DND-41 (cell line): ENCODE measurements at regions not wholly inside any gene's neighbourhood (a gene's known extent, or its start where the extent isn't known, plus 50 kb on each side); places are given as distances from the start of the nearest gene placed in this dataset.

ENCODE experiments used
- ATAC-seq: fragments of 200-7000 bp; cut with Tn5 transposase; 3 replicates; pipeline ENCODE4 v1.9.1; 2021; ENCODE audit warnings: low read depth; ENCODE audit not compliant: insufficient read depth
- DNase-seq: peaks from one replicate; pipeline ENCODE4 v3.0.0-alpha.2; 2020
- H2AFZ ChIP-seq: 2 replicates; pipeline ENCODE4 v1.6.0; 2012; ENCODE audit warnings: low read depth, low read length
- H3K27ac ChIP-seq: 2 replicates; pipeline ENCODE4 v1.5.1; 2012; ENCODE audit warnings: low read length, inconsistent platforms
- H3K27me3 ChIP-seq: fragments of 200-600 bp; sonication (generic); 2 replicates; pipeline ENCODE4 v1.6.0; 2012; ENCODE audit warnings: low read length, mild to moderate bottlenecking, inconsistent platforms; ENCODE audit not compliant: insufficient read depth, poor library complexity
- H3K36me3 ChIP-seq: 2 replicates; pipeline ENCODE4 v1.5.1; 2012; ENCODE audit warnings: low read length, inconsistent platforms; ENCODE audit not compliant: insufficient read depth
- H3K4me1 ChIP-seq: 2 replicates; pipeline ENCODE4 v1.5.1; 2012; ENCODE audit warnings: mild to moderate bottlenecking, low read length; ENCODE audit not compliant: insufficient read depth
- H3K4me2 ChIP-seq: 2 replicates; pipeline ENCODE4 v1.6.0; 2012; ENCODE audit warnings: mild to moderate bottlenecking, moderate library complexity, low read length, inconsistent platforms; ENCODE audit not compliant: insufficient read depth
- H3K4me3 ChIP-seq, 2 experiments: fragments of 200-600 bp in 1 of 2; shearing (Covaris generic) in 1 of 2; 2 replicates each; pipeline ENCODE4 v1.5.1; 2012 to 2016; ENCODE audit warnings: inconsistent platforms in 2 of 2, low read length in 2 of 2, mild to moderate bottlenecking in 2 of 2, low read depth in 1 of 2, moderate library complexity in 1 of 2
- H3K79me2 ChIP-seq: 2 replicates; pipeline ENCODE4 v1.6.0; 2012; ENCODE audit warnings: low read length, inconsistent platforms; ENCODE audit not compliant: insufficient read depth
- H3K9ac ChIP-seq: 2 replicates; pipeline ENCODE4 v1.6.0; 2012; ENCODE audit warnings: low read depth, mild to moderate bottlenecking, inconsistent platforms, low read length, moderate library complexity
- H3K9me3 ChIP-seq: 2 replicates; pipeline ENCODE4 v1.5.1; 2012; ENCODE audit warnings: low read length, moderate library complexity, mild to moderate bottlenecking, inconsistent platforms; ENCODE audit not compliant: insufficient read depth, severe bottlenecking
- H4K20me1 ChIP-seq: 2 replicates; pipeline ENCODE4 v1.6.0; 2012; ENCODE audit warnings: low read length; ENCODE audit not compliant: insufficient read depth
- CTCF ChIP-seq: IDR thresholded peaks from 2 replicates; pipeline ENCODE4 v1.5.1; 2012; ENCODE audit warnings: borderline replicate concordance, low read length, moderate library complexity, mild to moderate bottlenecking; ENCODE audit not compliant: poor library complexity, severe bottlenecking; ENCODE audit errors: extremely low read depth
- EZH2 ChIP-seq: IDR thresholded peaks from 3 replicates; pipeline ENCODE4 v1.6.1; 2012; ENCODE audit warnings: borderline replicate concordance, low read depth, mild to moderate bottlenecking, moderate library complexity, low read length, inconsistent platforms; ENCODE audit not compliant: severe bottlenecking

- no peak for TF ChIP-seq EZH2
- TF ChIP-seq CTCF: no peak
- no peaks in the 10 kb centered on the region for H3K27me3 ChIP-seq
- no peak overlapping the region for H3K27ac ChIP-seq
- H3K4me3 ChIP-seq: no peak overlapping the region
- H3K36me3 ChIP-seq: no peaks in the 10 kb centered on the region
- H4K20me1 ChIP-seq: no peaks in the 10 kb centered on the region
- DNase-seq (no peak), ATAC-seq (no peak)
- H3K4me1 ChIP-seq: no peaks in the 10 kb centered on the region
- H3K9me3 ChIP-seq: peaks cover 5% of the 10 kb centered on the region
- H2AFZ ChIP-seq: no peak overlapping the region
- H3K9ac ChIP-seq: no peak overlapping the region
- H3K79me2 ChIP-seq: no peaks in the 10 kb centered on the region
- H3K4me2 ChIP-seq: no peak overlapping the region
Measured at GRCh38 chr6:165047952-165048351, 261.5 kb downstream of the C6orf118 start.

- Histone ChIP-seq H3K79me2 (no peaks in the 10 kb centered on the region), H3K9me3 (peaks cover 5% of the 10 kb centered on the region), H3K4me3 (no peak overlapping the region), H4K20me1 (no peaks in the 10 kb centered on the region), H2AFZ (no peak overlapping the region), H3K4me1 (no peaks in the 10 kb centered on the region), H3K36me3 (no peaks in the 10 kb centered on the region), H3K27ac (no peak overlapping the region), H3K4me2 (no peak overlapping the region), H3K9ac (no peak overlapping the region), H3K27me3 (no peaks in the 10 kb centered on the region)
- ATAC-seq (no peak), DNase-seq (no peak)
- no peak for TF ChIP-seq EZH2
- TF ChIP-seq CTCF: no peak
Measured at GRCh38 chr6:165045631-165046030, 263.8 kb downstream of the C6orf118 start.

GRCh38 chr6:165042912-165043311 is 266.5 kb downstream of the C6orf118 start:
- no peak overlapping the region for H3K4me2 ChIP-seq
- H3K9me3 ChIP-seq: no peaks in the 10 kb centered on the region
- H3K79me2 ChIP-seq: no peaks in the 10 kb centered on the region
- no peak overlapping the region for H2AFZ ChIP-seq
- no peaks in the 10 kb centered on the region for H3K4me1 ChIP-seq
- no peak overlapping the region for H3K27ac ChIP-seq
- H3K9ac ChIP-seq: no peak overlapping the region
- ATAC-seq (no peak), DNase-seq (no peak)
- TF ChIP-seq CTCF (no peak), EZH2 (no peak)
- no peak overlapping the region for H3K4me3 ChIP-seq
- no peaks in the 10 kb centered on the region for H3K27me3 ChIP-seq
- H3K36me3 ChIP-seq: no peaks in the 10 kb centered on the region
- no peaks in the 10 kb centered on the region for H4K20me1 ChIP-seq

GRCh38 chr6:165040440-165040839 is 269.0 kb downstream of the C6orf118 start:
- Histone ChIP-seq H3K27ac (no peak overlapping the region), H3K4me1 (no peaks in the 10 kb centered on the region), H4K20me1 (no peaks in the 10 kb centered on the region), H2AFZ (no peak overlapping the region), H3K79me2 (no peaks in the 10 kb centered on the region), H3K9me3 (no peaks in the 10 kb centered on the region), H3K27me3 (no peaks in the 10 kb centered on the region), H3K36me3 (no peaks in the 10 kb centered on the region), H3K4me2 (no peak overlapping the region), H3K9ac (no peak overlapping the region), H3K4me3 (no peak overlapping the region)
- TF ChIP-seq EZH2 (no peak), CTCF (no peak)
- DNase-seq (no peak), ATAC-seq (no peak)
